GM12878 (cell line): ENCODE measurements at regions not wholly inside any gene's neighbourhood (a gene's known extent, or its start where the extent isn't known, plus 50 kb on each side); places are given as distances from the start of the nearest gene placed in this dataset.

Experiments used
- ATAC-seq: fragments of 200-7000 bp; cut with Tn5 transposase; 3 replicates; pipeline ENCODE4 v1.9.1; 2020; ENCODE audit warnings: mild to moderate bottlenecking, moderate library complexity
- BruUV-seq: library from RNA; stranded (reverse); fragments of 400-500 nt; replicated peaks from 2 replicates; lab custom pipeline; 2021; lab: Mats Ljungman, UMichigan
- CTCF ChIA-PET: fragments of 300-600 bp; sonication (Branson Sonifier 250); formaldehyde crosslinking; extraction: SDS; loops from one replicate; lab custom pipeline; 2021; ENCODE audit warnings: inconsistent platforms; lab: Yijun Ruan, JAX
- POLR2A ChIA-PET: fragments of 350-600 bp; formaldehyde crosslinking; extraction: SDS; loops from one replicate; lab custom pipeline; 2021; ENCODE audit warnings: inconsistent platforms; lab: Charles Lee
- RAD21 ChIA-PET: fragments of 300-600 bp; sonication (Branson Sonifier 250); formaldehyde crosslinking; loops from one replicate; lab custom pipeline; 2023; ENCODE audit warnings: antibody characterized with exemption; ENCODE audit not compliant: unreplicated experiment; lab: Charles Lee
- SMC1A ChIA-PET: fragments of 300-600 bp; sonication (Branson Sonifier 250); formaldehyde crosslinking; loops from one replicate; lab custom pipeline; 2023; ENCODE audit not compliant: unreplicated experiment, uncharacterized antibody; lab: Charles Lee
- DNase-seq: peaks from one replicate; pipeline ENCODE4 v3.0.0-alpha.2; 2011; ENCODE audit warnings: low read depth, low spot score
- FAIRE-seq: peaks from 3 replicates; lab custom pipeline; 2011; peaks lifted over from hg19 to GRCh38; lab: Jason Lieb, UNC
- H2AFZ ChIP-seq: 2 replicates; pipeline ENCODE4 v1.6.0; 2011; ENCODE audit warnings: low read depth, low read length, control low read depth; ENCODE audit not compliant: control insufficient read depth
- H3K27ac ChIP-seq: 2 replicates; pipeline ENCODE4 v1.5.1; 2011; ENCODE audit warnings: control low read depth; ENCODE audit not compliant: control insufficient read depth, insufficient read depth
- H3K27me3 ChIP-seq, 2 experiments: replicated peaks in 1 of 2; 2 replicates each; pipeline versions ENCODE4 v1.6.0 to v1.6.1; 2011; ENCODE audit warnings: low read length in 1 of 2; ENCODE audit not compliant: control insufficient read depth in 2 of 2, insufficient read depth in 2 of 2
- H3K36me3 ChIP-seq, 2 experiments: 2 replicates each; pipeline ENCODE4 v1.5.1; 2011; ENCODE audit warnings: low read length in 1 of 2; ENCODE audit not compliant: control insufficient read depth in 2 of 2, insufficient read depth in 2 of 2
- H3K4me1 ChIP-seq: 2 replicates; pipeline ENCODE4 v1.6.1; 2011; ENCODE audit warnings: mild to moderate bottlenecking, low read length, moderate library complexity, mixed read lengths; ENCODE audit not compliant: control insufficient read depth, insufficient read depth
- H3K4me2 ChIP-seq: 2 replicates; pipeline ENCODE4 v1.6.0; 2011; ENCODE audit warnings: control low read depth; ENCODE audit not compliant: control insufficient read depth, insufficient read depth
- H3K4me3 ChIP-seq: fragments of 200-600 bp; sonication (generic); 2 replicates; pipeline ENCODE4 v1.5.1; 2016
- H3K79me2 ChIP-seq: 2 replicates; pipeline ENCODE4 v1.6.0; 2011; ENCODE audit warnings: low read length; ENCODE audit not compliant: control insufficient read depth, insufficient read depth
- H3K9ac ChIP-seq: 2 replicates; pipeline ENCODE4 v1.8.0; 2011; ENCODE audit warnings: low read length, control low read depth, mixed read lengths; ENCODE audit not compliant: control insufficient read depth, insufficient read depth
- H3K9me3 ChIP-seq: replicated peaks from 3 replicates; pipeline ENCODE4 v1.5.1; 2011; ENCODE audit warnings: mild to moderate bottlenecking, low read length; ENCODE audit not compliant: control insufficient read depth, insufficient read depth
- H4K20me1 ChIP-seq: 2 replicates; pipeline ENCODE4 v1.6.0; 2011; ENCODE audit not compliant: control insufficient read depth, insufficient read depth
- CREB1 ChIP-seq: IDR thresholded peaks from 2 replicates; pipeline ENCODE4 v1.6.1; 2012; ENCODE audit warnings: low read depth, mild to moderate bottlenecking, inconsistent platforms
- DPF2 ChIP-seq: fragments of 450-650 bp; IDR thresholded peaks from 2 replicates; pipeline ENCODE4 v1.6.1; 2017; ENCODE audit warnings: mild to moderate bottlenecking
- EED ChIP-seq: sonication (generic); IDR thresholded peaks from 2 replicates; pipeline ENCODE4 v1.6.1; 2016; ENCODE audit warnings: antibody characterized with exemption, low read depth
- FOXM1 ChIP-seq: IDR thresholded peaks from 2 replicates; pipeline ENCODE4 v1.6.1; 2012; ENCODE audit warnings: low read depth, mild to moderate bottlenecking, inconsistent platforms, low read length, moderate library complexity
- HCFC1 ChIP-seq: fragments of 150-350 bp; IDR thresholded peaks from 2 replicates; pipeline ENCODE4 v1.6.1; 2014; ENCODE audit warnings: low read length
- HDAC2 ChIP-seq: fragments of 200-600 bp; sonication (generic); IDR thresholded peaks from 2 replicates; pipeline ENCODE4 v1.6.1; 2017
- MTA2 ChIP-seq: fragments of 450-650 bp; IDR thresholded peaks from 2 replicates; pipeline ENCODE4 v1.6.1; 2016; ENCODE audit warnings: low read depth, mild to moderate bottlenecking, moderate library complexity
- NFYA ChIP-seq: IDR thresholded peaks from 2 replicates; pipeline ENCODE4 v1.6.1; 2011; ENCODE audit warnings: low read depth, mild to moderate bottlenecking, low read length, improper control_type of control experiment, borderline replicate concordance
- NR2F1 ChIP-seq: fragments of 450-650 bp; conservative IDR thresholded peaks from 2 replicates; pipeline ENCODE4 v1.6.1; 2017; ENCODE audit warnings: mild to moderate bottlenecking
- PAX8 ChIP-seq: fragments of 450-650 bp; IDR thresholded peaks from 2 replicates; pipeline ENCODE4 v1.6.1; 2017; ENCODE audit warnings: mild to moderate bottlenecking, moderate library complexity
- POLR2AphosphoS5 ChIP-seq: IDR thresholded peaks from 2 replicates; pipeline ENCODE4 v1.6.1; 2011; ENCODE audit warnings: mild to moderate bottlenecking, low read length, inconsistent platforms
- STAT3 ChIP-seq: IDR thresholded peaks from 2 replicates; pipeline ENCODE4 v1.6.1; 2011; ENCODE audit warnings: low read depth, low read length, improper control_type of control experiment
- TCF12 ChIP-seq: IDR thresholded peaks from 2 replicates; pipeline ENCODE4 v1.6.1; 2011; ENCODE audit warnings: low read depth, mild to moderate bottlenecking, low read length
- WGBS: methylation state at CpG from one replicate; pipeline ENCODE4 v1.1.6; 2016; ENCODE audit warnings: low lambda C conversion rate; ENCODE audit not compliant: insufficient replicate concordance, insufficient coverage; ENCODE audit errors: missing lambda C conversion rate; 5-methylcytosine and 5-hydroxymethylcytosine counted together
- in situ Hi-C: fragments of 300-500 bp; cut with MboI; formaldehyde crosslinking; loops from 9 replicates; pipeline ENCODE4 v1.14.3; 2018; ENCODE audit warnings: mixed read lengths
- intact Hi-C: fragments of 100-400 bp; cut with micrococcal nuclease; formaldehyde crosslinking; loops from one replicate; pipeline ENCODE4 v1.14.2; 2022; ENCODE audit not compliant: unreplicated experiment
- TF ChIP-seq, protein P1 (sequence below): fragments of 450-650 bp; formaldehyde crosslinking; IDR thresholded peaks from 2 replicates; pipeline ENCODE4 v1.4.0; 2022; ENCODE audit warnings: mild to moderate bottlenecking, moderate library complexity
- TF ChIP-seq, protein P2 (sequence below): fragments of 450-650 bp; IDR thresholded peaks from 2 replicates; pipeline ENCODE4 v1.6.1; 2016; ENCODE audit warnings: mild to moderate bottlenecking, moderate library complexity, borderline replicate concordance
- TF ChIP-seq, protein P3 (sequence below): fragments of 450-650 bp; IDR thresholded peaks from 2 replicates; pipeline ENCODE4 v1.6.1; 2016; ENCODE audit warnings: mild to moderate bottlenecking
- TF ChIP-seq, protein P4 (sequence below): fragments of 450-650 bp; IDR thresholded peaks from 2 replicates; pipeline ENCODE4 v1.6.1; 2014; ENCODE audit warnings: mild to moderate bottlenecking

DNA sequence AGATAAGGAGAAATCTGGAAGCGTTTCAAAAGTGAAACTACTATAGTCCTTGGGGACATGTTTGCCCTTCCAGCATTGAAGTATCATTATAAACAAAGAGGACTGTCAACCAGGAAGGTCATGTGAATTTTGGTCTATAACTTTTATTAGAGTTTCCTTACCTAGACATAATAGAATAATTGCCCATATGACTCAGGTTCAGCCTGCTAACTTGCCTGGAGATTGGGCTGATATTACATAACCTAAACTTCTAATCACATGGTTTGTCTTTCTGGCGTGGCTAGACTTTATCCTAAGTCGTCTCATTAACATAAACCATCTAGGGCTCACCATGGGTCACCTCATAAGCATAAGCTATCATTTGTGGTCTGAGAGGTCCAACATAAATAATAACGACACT lies 775.9 kb downstream of the CENPC start (continued):
- no peak for TF ChIP-seq NFYA
- TF ChIP-seq, all 136 proteins: peak for 0

DNA sequence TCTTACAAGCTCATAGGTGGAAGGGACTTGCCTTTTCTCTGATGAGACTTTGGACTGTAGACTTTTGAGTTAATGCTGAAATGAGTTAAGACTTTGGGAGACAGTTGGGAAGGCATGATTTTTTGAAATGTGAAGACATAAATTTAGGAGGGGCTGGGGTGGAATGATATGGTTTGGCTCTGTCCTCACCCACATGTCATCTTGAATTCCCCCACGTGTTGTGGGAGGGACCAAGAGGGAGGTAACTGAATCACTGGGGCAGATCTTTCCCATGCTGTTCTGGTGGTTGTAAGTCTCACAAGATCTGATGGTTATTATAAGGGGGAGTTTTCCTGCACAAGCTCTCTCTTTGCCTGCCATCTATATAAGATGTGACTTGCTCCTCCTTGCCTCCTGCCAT lies 777.9 kb downstream of the CENPC start:
- CTCF ChIA-PET: no interaction called here
- no peak for FAIRE-seq
- TF ChIP-seq TCF12 (no peak), HCFC1 (no peak), EED (no peak), DPF2 (no peak), MTA2 (no peak), FOXM1 (no peak), HDAC2 (no peak), NR2F1 (no peak), POLR2AphosphoS5 (no peak), STAT3 (no peak), CREB1 (no peak), PAX8 (no peak)
- TF ChIP-seq, protein P1, sequence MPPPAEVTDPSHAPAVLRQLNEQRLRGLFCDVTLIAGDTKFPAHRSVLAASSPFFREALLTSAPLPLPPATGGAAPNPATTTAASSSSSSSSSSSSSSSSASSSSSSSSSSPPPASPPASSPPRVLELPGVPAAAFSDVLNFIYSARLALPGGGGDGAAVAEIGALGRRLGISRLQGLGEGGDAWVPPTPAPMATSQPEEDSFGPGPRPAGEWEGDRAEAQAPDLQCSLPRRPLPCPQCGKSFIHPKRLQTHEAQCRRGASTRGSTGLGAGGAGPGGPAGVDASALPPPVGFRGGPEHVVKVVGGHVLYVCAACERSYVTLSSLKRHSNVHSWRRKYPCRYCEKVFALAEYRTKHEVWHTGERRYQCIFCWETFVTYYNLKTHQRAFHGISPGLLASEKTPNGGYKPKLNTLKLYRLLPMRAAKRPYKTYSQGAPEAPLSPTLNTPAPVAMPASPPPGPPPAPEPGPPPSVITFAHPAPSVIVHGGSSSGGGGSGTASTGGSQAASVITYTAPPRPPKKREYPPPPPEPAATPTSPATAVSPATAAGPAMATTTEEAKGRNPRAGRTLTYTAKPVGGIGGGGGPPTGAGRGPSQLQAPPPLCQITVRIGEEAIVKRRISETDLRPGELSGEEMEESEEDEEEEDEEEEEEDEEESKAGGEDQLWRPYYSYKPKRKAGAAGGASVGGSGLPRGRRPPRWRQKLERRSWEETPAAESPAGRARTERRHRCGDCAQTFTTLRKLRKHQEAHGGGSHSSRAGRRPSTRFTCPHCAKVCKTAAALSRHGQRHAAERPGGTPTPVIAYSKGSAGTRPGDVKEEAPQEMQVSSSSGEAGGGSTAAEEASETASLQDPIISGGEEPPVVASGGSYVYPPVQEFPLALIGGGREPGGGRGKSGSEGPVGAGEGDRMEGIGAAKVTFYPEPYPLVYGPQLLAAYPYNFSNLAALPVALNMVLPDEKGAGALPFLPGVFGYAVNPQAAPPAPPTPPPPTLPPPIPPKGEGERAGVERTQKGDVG: no peak
- TF ChIP-seq, protein P2, sequence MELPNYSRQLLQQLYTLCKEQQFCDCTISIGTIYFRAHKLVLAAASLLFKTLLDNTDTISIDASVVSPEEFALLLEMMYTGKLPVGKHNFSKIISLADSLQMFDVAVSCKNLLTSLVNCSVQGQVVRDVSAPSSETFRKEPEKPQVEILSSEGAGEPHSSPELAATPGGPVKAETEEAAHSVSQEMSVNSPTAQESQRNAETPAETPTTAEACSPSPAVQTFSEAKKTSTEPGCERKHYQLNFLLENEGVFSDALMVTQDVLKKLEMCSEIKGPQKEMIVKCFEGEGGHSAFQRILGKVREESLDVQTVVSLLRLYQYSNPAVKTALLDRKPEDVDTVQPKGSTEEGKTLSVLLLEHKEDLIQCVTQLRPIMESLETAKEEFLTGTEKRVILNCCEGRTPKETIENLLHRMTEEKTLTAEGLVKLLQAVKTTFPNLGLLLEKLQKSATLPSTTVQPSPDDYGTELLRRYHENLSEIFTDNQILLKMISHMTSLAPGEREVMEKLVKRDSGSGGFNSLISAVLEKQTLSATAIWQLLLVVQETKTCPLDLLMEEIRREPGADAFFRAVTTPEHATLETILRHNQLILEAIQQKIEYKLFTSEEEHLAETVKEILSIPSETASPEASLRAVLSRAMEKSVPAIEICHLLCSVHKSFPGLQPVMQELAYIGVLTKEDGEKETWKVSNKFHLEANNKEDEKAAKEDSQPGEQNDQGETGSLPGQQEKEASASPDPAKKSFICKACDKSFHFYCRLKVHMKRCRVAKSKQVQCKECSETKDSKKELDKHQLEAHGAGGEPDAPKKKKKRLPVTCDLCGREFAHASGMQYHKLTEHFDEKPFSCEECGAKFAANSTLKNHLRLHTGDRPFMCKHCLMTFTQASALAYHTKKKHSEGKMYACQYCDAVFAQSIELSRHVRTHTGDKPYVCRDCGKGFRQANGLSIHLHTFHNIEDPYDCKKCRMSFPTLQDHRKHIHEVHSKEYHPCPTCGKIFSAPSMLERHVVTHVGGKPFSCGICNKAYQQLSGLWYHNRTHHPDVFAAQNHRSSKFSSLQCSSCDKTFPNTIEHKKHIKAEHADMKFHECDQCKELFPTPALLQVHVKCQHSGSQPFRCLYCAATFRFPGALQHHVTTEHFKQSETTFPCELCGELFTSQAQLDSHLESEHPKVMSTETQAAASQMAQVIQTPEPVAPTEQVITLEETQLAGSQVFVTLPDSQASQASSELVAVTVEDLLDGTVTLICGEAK: no peak
- TF ChIP-seq, protein P3, sequence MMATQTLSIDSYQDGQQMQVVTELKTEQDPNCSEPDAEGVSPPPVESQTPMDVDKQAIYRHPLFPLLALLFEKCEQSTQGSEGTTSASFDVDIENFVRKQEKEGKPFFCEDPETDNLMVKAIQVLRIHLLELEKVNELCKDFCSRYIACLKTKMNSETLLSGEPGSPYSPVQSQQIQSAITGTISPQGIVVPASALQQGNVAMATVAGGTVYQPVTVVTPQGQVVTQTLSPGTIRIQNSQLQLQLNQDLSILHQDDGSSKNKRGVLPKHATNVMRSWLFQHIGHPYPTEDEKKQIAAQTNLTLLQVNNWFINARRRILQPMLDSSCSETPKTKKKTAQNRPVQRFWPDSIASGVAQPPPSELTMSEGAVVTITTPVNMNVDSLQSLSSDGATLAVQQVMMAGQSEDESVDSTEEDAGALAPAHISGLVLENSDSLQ: no peak
- TF ChIP-seq, protein P4, sequence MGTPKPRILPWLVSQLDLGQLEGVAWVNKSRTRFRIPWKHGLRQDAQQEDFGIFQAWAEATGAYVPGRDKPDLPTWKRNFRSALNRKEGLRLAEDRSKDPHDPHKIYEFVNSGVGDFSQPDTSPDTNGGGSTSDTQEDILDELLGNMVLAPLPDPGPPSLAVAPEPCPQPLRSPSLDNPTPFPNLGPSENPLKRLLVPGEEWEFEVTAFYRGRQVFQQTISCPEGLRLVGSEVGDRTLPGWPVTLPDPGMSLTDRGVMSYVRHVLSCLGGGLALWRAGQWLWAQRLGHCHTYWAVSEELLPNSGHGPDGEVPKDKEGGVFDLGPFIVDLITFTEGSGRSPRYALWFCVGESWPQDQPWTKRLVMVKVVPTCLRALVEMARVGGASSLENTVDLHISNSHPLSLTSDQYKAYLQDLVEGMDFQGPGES: no peak

More for the DNA sequence above, 777.9 kb downstream of the CENPC start:
- Histone ChIP-seq H3K4me2 (no peak overlapping the region), H4K20me1 (no peaks in the 10 kb centered on the region), H2AFZ (no peak overlapping the region), H3K27ac (no peak overlapping the region), H3K9me3 (no peaks in the 10 kb centered on the region), H3K9ac (no peak overlapping the region), H3K4me1 (no peaks in the 10 kb centered on the region), H3K4me3 (no peak overlapping the region), H3K36me3 (no peaks in the 10 kb centered on the region), H3K27me3 (no peaks in the 10 kb centered on the region), H3K79me2 (no peaks in the 10 kb centered on the region)
- intact Hi-C loops (no loop called here), in situ Hi-C loops (no loop called here)
- RAD21 ChIA-PET: no interaction called here
- SMC1A ChIA-PET: no interaction called here
- DNase-seq (no peak), ATAC-seq (no peak)
- no TSS peak for BruUV-seq
- 0% methylated on average over 1 of the region's 1 CpG for WGBS
- POLR2A ChIA-PET: no interaction called here
